Common myeloid progenitor, CD34-positive (primary cell): ENCODE measurements at regions not wholly inside any gene's neighbourhood (a gene's known extent, or its start where the extent isn't known, plus 50 kb on each side); places are given as distances from the start of the nearest gene placed in this dataset.

Source experiments
- CTCF ChIA-PET: fragments of 350-600 bp; sonication (Branson Sonifier 250); formaldehyde crosslinking; loops from one replicate; lab custom pipeline; 2021; ENCODE audit warnings: antibody characterized with exemption; lab: Charles Lee
- POLR2A ChIA-PET: fragments of 350-600 bp; sonication (Branson Sonifier 250); formaldehyde crosslinking; loops from one replicate; lab custom pipeline; 2021; ENCODE audit warnings: antibody characterized with exemption; lab: Charles Lee
- DNase-seq, 3 donors: peaks; one replicate each; pipeline versions ENCODE4 v3.0.0 to v3.0.0-alpha.2; 2013
- H3K27ac ChIP-seq, 2 experiments: 1 replicate in 1 of 2; 2 replicates in 1 of 2; pipeline ENCODE4 v1.7.0; 2013; ENCODE audit warnings: inconsistent platforms in 2 of 2, low read length in 2 of 2, mild to moderate bottlenecking in 2 of 2, low read depth in 1 of 2, moderate library complexity in 1 of 2; ENCODE audit not compliant: severe bottlenecking in 2 of 2, insufficient read depth in 1 of 2, poor library complexity in 1 of 2
- H3K27me3 ChIP-seq, 5 experiments: replicated peaks in 2 of 5; 1 replicate in 3 of 5; 2 replicates in 2 of 5; pipeline versions ENCODE4 v1.6.1 to v1.7.0; 2013; ENCODE audit warnings: low read length in 4 of 5, mild to moderate bottlenecking in 2 of 5, moderate library complexity in 2 of 5, inconsistent platforms in 1 of 5; ENCODE audit not compliant: insufficient read depth in 5 of 5, control insufficient read depth in 4 of 5
- H3K36me3 ChIP-seq, 4 experiments: 1 replicate in 2 of 4; 2 replicates in 2 of 4; pipeline versions ENCODE4 v1.6.1 to v1.7.0; 2013; ENCODE audit warnings: low read length in 3 of 4, control low read depth in 1 of 4, mild to moderate bottlenecking in 1 of 4; ENCODE audit not compliant: control insufficient read depth in 4 of 4, insufficient read depth in 4 of 4
- H3K4me1 ChIP-seq, 4 experiments: 1 replicate in 3 of 4; 2 replicates in 1 of 4; pipeline versions ENCODE4 v1.6.1 to v1.7.1; 2013; ENCODE audit warnings: low read length in 3 of 4, mild to moderate bottlenecking in 3 of 4, control low read depth in 1 of 4, inconsistent platforms in 1 of 4, moderate library complexity in 1 of 4; ENCODE audit not compliant: control insufficient read depth in 4 of 4, insufficient read depth in 4 of 4; ENCODE audit errors: control extremely low read depth in 1 of 4
- H3K4me3 ChIP-seq, 7 experiments: 1 replicate in 4 of 7; 2 replicates in 3 of 7; pipeline versions ENCODE4 v1.5.1 to v1.7.0; 2013; ENCODE audit warnings: mild to moderate bottlenecking in 7 of 7, low read length in 6 of 7, moderate library complexity in 6 of 7, inconsistent platforms in 2 of 7, low read depth in 2 of 7, control low read depth in 1 of 7; ENCODE audit not compliant: insufficient read depth in 4 of 7, control insufficient read depth in 1 of 7; ENCODE audit errors: extremely low read depth in 1 of 7
- H3K9me3 ChIP-seq, 5 experiments: 1 replicate in 4 of 5; 2 replicates in 1 of 5; pipeline versions ENCODE4 v1.6.1 to v1.7.1; 2013; ENCODE audit warnings: low read length in 4 of 5, mild to moderate bottlenecking in 2 of 5, inconsistent platforms in 1 of 5, low read depth in 1 of 5, moderate library complexity in 1 of 5; ENCODE audit not compliant: control insufficient read depth in 4 of 5, insufficient read depth in 2 of 5; ENCODE audit errors: control extremely low read depth in 1 of 5
- WGBS: methylation state at CpG from one replicate; pipeline ENCODE4 v1.1.5; 2013; ENCODE audit not compliant: insufficient coverage; 5-methylcytosine and 5-hydroxymethylcytosine counted together

- Histone ChIP-seq H3K4me1 (no peaks in the 10 kb centered on the region), H3K36me3 (no peaks in the 10 kb centered on the region), H3K27me3 (no peaks in the 10 kb centered on the region), H3K9me3 (no peaks in the 10 kb centered on the region), H3K4me3 (no peak overlapping the region), H3K27ac (no peak overlapping the region)
- DNase-seq = no peak
- 90% methylated on average over 2 of the region's 2 CpGs for WGBS
- CTCF ChIA-PET = no interaction called here
- POLR2A ChIA-PET = no interaction called here
Measured at GRCh38 chr11:104462341-104462740, 298.4 kb upstream of the PDGFD start.

DNA sequence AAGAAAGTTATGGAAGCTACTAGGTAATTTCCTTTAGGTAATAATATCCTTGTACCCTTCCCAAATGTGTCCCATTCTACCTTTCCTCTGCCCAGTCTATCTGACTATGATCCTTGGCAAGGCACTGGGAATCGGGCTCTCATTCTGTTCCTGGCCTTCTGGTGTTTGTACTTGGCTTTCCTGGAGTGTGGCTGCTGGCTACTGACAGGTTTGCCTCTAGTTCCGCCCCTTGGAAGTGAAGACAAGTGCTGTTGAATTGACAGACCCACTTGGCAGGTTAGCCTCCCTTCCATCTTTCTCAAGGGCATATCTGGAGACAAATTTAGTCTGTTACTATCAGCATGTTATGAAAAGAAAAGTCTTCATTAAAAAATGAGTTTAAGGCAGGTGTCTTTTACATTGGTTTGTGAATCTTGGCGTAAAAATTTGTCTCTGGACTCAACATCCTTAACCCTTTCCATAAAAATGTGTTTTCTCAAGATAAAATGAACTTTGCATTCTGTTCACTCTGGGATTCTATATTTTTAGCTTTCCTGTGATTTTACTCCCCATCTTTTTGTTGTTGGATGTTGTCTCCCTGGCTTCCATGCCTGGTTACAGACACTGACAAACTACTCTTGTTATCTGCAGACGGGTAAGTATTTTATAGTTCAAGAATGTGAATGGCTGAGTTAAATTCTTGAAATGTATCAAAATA is 287.4 kb upstream of the PDGFD start:
- no peak overlapping the region for H3K4me3 ChIP-seq
- ChIA-PET CTCF (no interaction called here), POLR2A (no interaction called here)
- H3K27ac ChIP-seq = no peak overlapping the region
- H3K9me3 ChIP-seq = no peaks in the 10 kb centered on the region
- DNase-seq = no peak
- no peaks in the 10 kb centered on the region for H3K4me1 ChIP-seq
- no peaks in the 10 kb centered on the region for H3K36me3 ChIP-seq
- H3K27me3 ChIP-seq = no peaks in the 10 kb centered on the region
- 90% methylated on average over 2 of the region's 4 CpGs for WGBS

- DNase-seq = no peak
- H3K27ac ChIP-seq = no peak overlapping the region
- H3K4me1 ChIP-seq = no peaks in the 10 kb centered on the region
- ChIA-PET CTCF (no interaction called here), POLR2A (no interaction called here)
- H3K27me3 ChIP-seq = no peaks in the 10 kb centered on the region
- no peak overlapping the region for H3K4me3 ChIP-seq
- H3K36me3 ChIP-seq = no peaks in the 10 kb centered on the region
- H3K9me3 ChIP-seq = no peaks in the 10 kb centered on the region
Measured at GRCh38 chr11:104443387-104443786, 279.4 kb upstream of the PDGFD start.

GRCh38 chr11:104442321-104442720 is 278.4 kb upstream of the PDGFD start:
- no peaks in the 10 kb centered on the region for H3K36me3 ChIP-seq
- H3K27ac ChIP-seq = no peak overlapping the region
- H3K4me1 ChIP-seq = no peaks in the 10 kb centered on the region
- no peak overlapping the region for H3K4me3 ChIP-seq
- no peaks in the 10 kb centered on the region for H3K27me3 ChIP-seq
- ChIA-PET CTCF (no interaction called here), POLR2A (no interaction called here)
- DNase-seq = peak in 2 of 3 donors; percentile 10 to 36
- H3K9me3 ChIP-seq = no peaks in the 10 kb centered on the region
- no CpG with 5 or more reads among the region's 1 CpG for WGBS

DNA sequence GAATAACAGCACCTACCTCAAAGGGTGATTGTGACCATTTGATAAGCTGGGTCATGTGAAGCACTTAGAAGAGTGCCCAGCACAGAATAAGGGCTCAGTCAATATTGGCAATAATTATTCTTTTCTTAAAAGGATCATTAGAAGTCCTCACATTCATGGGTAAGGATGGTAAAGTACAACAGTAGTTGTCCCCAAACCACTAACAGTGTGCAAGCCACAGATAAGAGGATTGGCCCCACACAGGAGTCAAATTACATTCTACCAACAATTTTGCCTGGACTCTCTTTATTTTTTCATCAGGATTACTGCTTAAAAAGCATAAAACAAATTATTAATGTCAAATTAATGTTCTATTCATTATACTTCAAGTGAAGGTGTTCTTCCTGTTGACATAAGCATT is 271.5 kb upstream of the PDGFD start:
- POLR2A ChIA-PET = no interaction called here
- Histone ChIP-seq H3K27ac (no peak overlapping the region), H3K4me1 (no peaks in the 10 kb centered on the region), H3K36me3 (no peaks in the 10 kb centered on the region), H3K9me3 (no peaks in the 10 kb centered on the region), H3K27me3 (peaks cover 0 to 2% (median 0%) of the 10 kb centered on the region in 5 experiments), H3K4me3 (no peak overlapping the region)
- peak in 1 of 3 donors; percentile 17 for DNase-seq
- CTCF ChIA-PET = no interaction called here

DNA sequence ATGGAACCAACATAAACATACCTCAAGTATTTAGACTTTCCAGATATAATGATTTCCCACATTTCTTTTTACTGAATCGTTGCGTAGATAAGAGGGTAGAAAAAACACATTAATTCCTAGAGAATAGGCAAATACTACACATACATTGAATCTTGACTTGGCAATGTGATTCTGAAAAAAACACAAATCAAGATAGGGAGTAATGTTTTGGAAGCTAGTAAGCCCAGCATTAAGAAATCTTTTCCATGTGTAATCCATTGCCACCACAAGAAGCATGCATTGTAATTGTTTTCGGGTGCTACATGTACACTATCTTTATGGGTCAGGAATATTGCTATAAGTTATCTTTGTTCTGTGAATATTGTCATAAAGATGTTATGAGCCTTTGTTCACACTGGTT is 269.8 kb upstream of the PDGFD start:
- Histone ChIP-seq H3K4me3 (no peak overlapping the region), H3K27ac (no peak overlapping the region), H3K27me3 (peaks cover 0 to 2% (median 0%) of the 10 kb centered on the region in 5 experiments), H3K36me3 (no peaks in the 10 kb centered on the region), H3K4me1 (no peaks in the 10 kb centered on the region), H3K9me3 (no peaks in the 10 kb centered on the region)
- ChIA-PET POLR2A (no interaction called here), CTCF (interaction anchor here (0.5 kb wide), 1 partner anchor 10 kb away, joined by 3 read pairs; no protein-coding TSS in a partner anchor)
- no peak for DNase-seq
- WGBS = no CpG with 5 or more reads among the region's 3 CpGs

GRCh38 chr11:104432981-104433380 is 269.0 kb upstream of the PDGFD start:
- peaks cover 0 to 2% (median 0%) of the 10 kb centered on the region in 5 experiments for H3K27me3 ChIP-seq
- H3K9me3 ChIP-seq = no peaks in the 10 kb centered on the region
- no peaks in the 10 kb centered on the region for H3K36me3 ChIP-seq
- WGBS = no CpG with 5 or more reads among the region's 1 CpG
- H3K27ac ChIP-seq = no peak overlapping the region
- POLR2A ChIA-PET = no interaction called here
- CTCF ChIA-PET = no interaction called here
- no peaks in the 10 kb centered on the region for H3K4me1 ChIP-seq
- no peak for DNase-seq
- H3K4me3 ChIP-seq = no peak overlapping the region
